Osteocyte (in vitro differentiated cells): ENCODE measurements at regions not wholly inside any gene's neighbourhood (a gene's known extent, or its start where the extent isn't known, plus 50 kb on each side); places are given as distances from the start of the nearest gene placed in this dataset.

Source experiments
- DNase-seq: peaks from one replicate; pipeline ENCODE4 v3.0.0; 2021; ENCODE audit warnings: mixed read lengths; ENCODE audit not compliant: unreplicated experiment; ENCODE audit errors: extremely low spot score
- H3K27ac Mint-ChIP-seq: one replicate; pipeline ENCODE4 v1.8.0; 2021; ENCODE audit warnings: mild to moderate bottlenecking, mixed read lengths; ENCODE audit not compliant: unreplicated experiment
- H3K27me3 Mint-ChIP-seq: one replicate; pipeline ENCODE4 v1.8.0; 2021; ENCODE audit warnings: mixed read lengths; ENCODE audit not compliant: unreplicated experiment
- H3K36me3 Mint-ChIP-seq: one replicate; pipeline ENCODE4 v1.8.0; 2021; ENCODE audit warnings: mixed read lengths; ENCODE audit not compliant: unreplicated experiment
- H3K4me1 Mint-ChIP-seq: one replicate; pipeline ENCODE4 v1.8.0; 2021; ENCODE audit warnings: mixed read lengths; ENCODE audit not compliant: unreplicated experiment
- H3K4me3 Mint-ChIP-seq: one replicate; pipeline ENCODE4 v1.8.0; 2021; ENCODE audit warnings: mild to moderate bottlenecking, moderate library complexity, mixed read lengths; ENCODE audit not compliant: unreplicated experiment
- H3K9me3 Mint-ChIP-seq: one replicate; pipeline ENCODE4 v1.8.0; 2021; ENCODE audit warnings: mixed read lengths; ENCODE audit not compliant: unreplicated experiment
- TF ChIP-seq, protein P1 (sequence below): fragments of 200-600 bp; sonication (generic); IDR thresholded peaks from 2 replicates; pipeline ENCODE4 v1.5.0; 2021; ENCODE audit warnings: antibody characterized with exemption, mild to moderate bottlenecking, moderate library complexity

DNA sequence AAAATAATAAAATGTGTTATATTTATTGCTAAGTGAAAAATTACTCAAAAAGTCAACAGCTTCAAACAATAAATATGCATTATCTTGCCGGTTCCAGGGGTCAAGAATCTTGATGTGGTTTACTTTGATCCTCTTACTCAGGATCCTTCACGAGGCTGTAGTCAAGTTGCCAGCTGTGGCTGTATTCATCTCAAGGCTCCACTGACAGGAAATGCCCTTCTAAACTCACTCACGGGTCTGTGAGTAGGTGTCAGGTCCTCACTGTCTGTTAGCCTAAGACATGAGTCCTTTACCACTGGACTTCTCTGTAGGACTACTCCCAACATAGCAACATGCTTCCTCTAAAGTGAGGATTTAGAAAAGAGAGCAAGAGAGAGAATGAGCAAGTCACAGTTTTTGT, 983.0 kb downstream of the SI start:
- no peak overlapping the region for H3K4me3 Mint-ChIP-seq
- H3K36me3 Mint-ChIP-seq: peaks cover 3% of the 10 kb centered on the region
- H3K27ac Mint-ChIP-seq: no peak overlapping the region
- H3K27me3 Mint-ChIP-seq: no peaks in the 10 kb centered on the region
- peaks cover 11% of the 10 kb centered on the region for H3K4me1 Mint-ChIP-seq
- TF ChIP-seq, protein P1, sequence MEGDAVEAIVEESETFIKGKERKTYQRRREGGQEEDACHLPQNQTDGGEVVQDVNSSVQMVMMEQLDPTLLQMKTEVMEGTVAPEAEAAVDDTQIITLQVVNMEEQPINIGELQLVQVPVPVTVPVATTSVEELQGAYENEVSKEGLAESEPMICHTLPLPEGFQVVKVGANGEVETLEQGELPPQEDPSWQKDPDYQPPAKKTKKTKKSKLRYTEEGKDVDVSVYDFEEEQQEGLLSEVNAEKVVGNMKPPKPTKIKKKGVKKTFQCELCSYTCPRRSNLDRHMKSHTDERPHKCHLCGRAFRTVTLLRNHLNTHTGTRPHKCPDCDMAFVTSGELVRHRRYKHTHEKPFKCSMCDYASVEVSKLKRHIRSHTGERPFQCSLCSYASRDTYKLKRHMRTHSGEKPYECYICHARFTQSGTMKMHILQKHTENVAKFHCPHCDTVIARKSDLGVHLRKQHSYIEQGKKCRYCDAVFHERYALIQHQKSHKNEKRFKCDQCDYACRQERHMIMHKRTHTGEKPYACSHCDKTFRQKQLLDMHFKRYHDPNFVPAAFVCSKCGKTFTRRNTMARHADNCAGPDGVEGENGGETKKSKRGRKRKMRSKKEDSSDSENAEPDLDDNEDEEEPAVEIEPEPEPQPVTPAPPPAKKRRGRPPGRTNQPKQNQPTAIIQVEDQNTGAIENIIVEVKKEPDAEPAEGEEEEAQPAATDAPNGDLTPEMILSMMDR: no peak
- peaks cover 13% of the 10 kb centered on the region for H3K9me3 Mint-ChIP-seq
- DNase-seq: no peak

DNA sequence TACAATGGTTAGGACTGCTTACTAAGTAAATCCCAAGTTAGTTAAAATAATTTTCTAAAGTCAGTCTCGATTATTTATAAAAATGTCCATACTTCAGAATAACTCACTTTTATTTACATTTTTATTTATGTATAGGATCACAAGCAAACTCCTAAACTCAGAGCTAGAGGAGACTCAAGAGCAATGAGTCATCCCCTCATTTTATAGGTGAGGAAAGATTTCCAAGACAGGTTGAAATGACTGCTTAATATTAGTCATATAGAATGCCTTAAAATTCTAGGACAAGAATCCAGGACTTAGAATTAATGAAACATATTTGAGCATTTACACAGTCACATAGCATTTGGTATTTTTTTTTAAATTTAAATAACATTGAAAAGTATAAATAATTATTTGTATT, 983.8 kb downstream of the SI start:
- Mint-ChIP-seq H3K4me1 (peaks cover 11% of the 10 kb centered on the region), H3K9me3 (peaks cover 13% of the 10 kb centered on the region), H3K4me3 (no peak overlapping the region), H3K27me3 (no peaks in the 10 kb centered on the region), H3K27ac (no peak overlapping the region), H3K36me3 (peaks cover 4% of the 10 kb centered on the region)
- TF ChIP-seq, protein P1: no peak
- DNase-seq: no peak

DNA sequence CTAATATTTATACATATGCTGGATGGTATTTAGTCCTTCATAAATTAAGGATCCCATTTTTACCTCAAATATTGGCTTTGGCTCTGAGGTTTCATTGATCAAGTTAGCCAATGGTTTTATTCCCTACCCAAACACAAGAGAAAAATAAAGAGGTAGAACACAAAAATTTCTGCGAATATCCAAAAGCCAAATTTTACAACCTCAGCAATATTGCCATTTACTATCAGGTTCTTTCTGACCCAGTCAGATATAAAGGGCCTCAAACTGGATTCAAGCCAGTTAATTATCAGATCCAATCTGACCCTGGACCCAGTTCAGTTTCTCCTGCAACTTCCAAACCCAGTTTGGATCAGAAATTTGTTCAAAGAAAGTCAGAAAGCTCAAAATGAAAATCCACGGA, 998.1 kb downstream of the SI start:
- TF ChIP-seq, protein P1: no peak
- H3K9me3 Mint-ChIP-seq: peaks cover 3% of the 10 kb centered on the region
- no peak for DNase-seq
- H3K4me3 Mint-ChIP-seq: no peak overlapping the region
- peaks cover 4% of the 10 kb centered on the region for H3K36me3 Mint-ChIP-seq
- no peak overlapping the region for H3K27ac Mint-ChIP-seq
- H3K4me1 Mint-ChIP-seq: no peaks in the 10 kb centered on the region
- H3K27me3 Mint-ChIP-seq: no peaks in the 10 kb centered on the region

DNA sequence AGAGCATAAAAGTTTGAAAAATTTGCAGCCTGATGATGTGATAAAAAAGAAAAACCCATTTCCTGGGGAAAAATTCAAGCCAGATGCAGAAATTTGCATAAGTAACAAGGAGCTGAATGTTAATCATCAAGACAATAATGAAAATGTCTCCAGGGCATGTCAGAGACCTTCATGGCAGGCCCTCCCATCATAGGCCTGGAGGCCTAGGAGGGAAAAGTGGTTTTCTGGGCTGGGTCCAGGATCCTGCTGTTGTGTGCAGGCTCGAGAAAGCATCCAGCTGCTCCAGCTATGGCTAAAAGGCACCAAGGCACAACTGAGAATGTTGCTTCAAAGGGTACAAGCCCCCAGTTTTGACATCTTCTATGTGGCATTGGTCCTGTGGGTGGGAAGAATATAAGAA, 1014.0 kb downstream of the SI start:
- Mint-ChIP-seq H3K4me1 (peaks cover 19% of the 10 kb centered on the region), H3K4me3 (no peak overlapping the region), H3K9me3 (no peaks in the 10 kb centered on the region), H3K36me3 (peaks cover 4% of the 10 kb centered on the region), H3K27me3 (no peaks in the 10 kb centered on the region), H3K27ac (no peak overlapping the region)
- no peak for DNase-seq
- TF ChIP-seq, protein P1: no peak

DNA sequence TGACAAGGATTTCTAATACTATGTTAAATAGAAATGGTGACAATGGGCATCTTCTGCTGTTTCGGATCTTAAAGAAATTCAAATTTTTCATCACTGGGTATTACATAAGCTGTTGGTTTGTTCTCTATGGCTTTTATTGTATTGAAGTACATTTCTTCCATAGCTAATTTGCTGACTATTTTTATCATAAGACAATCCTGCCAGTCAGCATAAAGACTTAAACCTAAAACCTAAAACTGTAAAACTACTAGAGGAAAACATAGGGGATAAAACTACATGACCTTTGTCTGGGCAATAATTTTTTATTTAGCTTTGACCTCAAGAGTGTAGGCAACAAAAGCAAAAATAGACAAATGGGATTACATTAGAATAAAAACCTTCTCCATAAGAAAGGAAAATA, 1017.4 kb downstream of the SI start:
- Mint-ChIP-seq H3K36me3 (peaks cover 4% of the 10 kb centered on the region), H3K4me1 (peaks cover 19% of the 10 kb centered on the region), H3K27me3 (peaks cover 3% of the 10 kb centered on the region), H3K9me3 (peaks cover 19% of the 10 kb centered on the region), H3K4me3 (no peak overlapping the region), H3K27ac (no peak overlapping the region)
- TF ChIP-seq, protein P1: no peak
- no peak for DNase-seq
